HFFc6 (cell line): ENCODE measurements at regions not wholly inside any gene's neighbourhood (a gene's known extent, or its start where the extent isn't known, plus 50 kb on each side); places are given as distances from the start of the nearest gene placed in this dataset.
"Not testable (repeated sequence)": the region's sequence is repeated elsewhere in the genome, so short reads cannot be mapped to it uniquely, and the experiment has no call there.

Experiments
- DNase-seq: peaks from one replicate; pipeline ENCODE4 v3.0.0-alpha.2; 2018
- H3K27ac Mint-ChIP-seq: 2 replicates; pipeline ENCODE4 v1.8.0; 2020; ENCODE audit warnings: mild to moderate bottlenecking, mixed read lengths
- H3K27me3 Mint-ChIP-seq: 2 replicates; pipeline ENCODE4 v1.8.0; 2021; ENCODE audit warnings: mild to moderate bottlenecking, moderate library complexity, mixed read lengths; ENCODE audit not compliant: insufficient read depth
- H3K36me3 Mint-ChIP-seq: 2 replicates; pipeline ENCODE4 v1.8.0; 2021; ENCODE audit warnings: low read depth, mixed read lengths
- H3K4me1 Mint-ChIP-seq: 2 replicates; pipeline ENCODE4 v1.8.0; 2020; ENCODE audit warnings: low read depth, mixed read lengths
- H3K4me3 Mint-ChIP-seq: 2 replicates; pipeline ENCODE4 v1.8.0; 2020; ENCODE audit warnings: mild to moderate bottlenecking, moderate library complexity, mixed read lengths
- H3K9me3 Mint-ChIP-seq: 2 replicates; pipeline ENCODE4 v1.8.0; 2020; ENCODE audit warnings: mild to moderate bottlenecking, mixed read lengths

GRCh38 chr9:41783070-41783810, 346.0 kb downstream of the CNTNAP3B start:
- not testable (repeated sequence) for H3K36me3 Mint-ChIP-seq, H3K9me3 Mint-ChIP-seq, H3K4me3 Mint-ChIP-seq, H3K4me1 Mint-ChIP-seq, DNase-seq, H3K27me3 Mint-ChIP-seq, H3K27ac Mint-ChIP-seq

- DNase-seq, H3K9me3 Mint-ChIP-seq, H3K27me3 Mint-ChIP-seq, H3K4me3 Mint-ChIP-seq, H3K36me3 Mint-ChIP-seq, H3K27ac Mint-ChIP-seq, H3K4me1 Mint-ChIP-seq: not testable (repeated sequence)
These were observed 347.3 kb downstream of the CNTNAP3B start for GRCh38 chr9:41781899-41782298.

DNA sequence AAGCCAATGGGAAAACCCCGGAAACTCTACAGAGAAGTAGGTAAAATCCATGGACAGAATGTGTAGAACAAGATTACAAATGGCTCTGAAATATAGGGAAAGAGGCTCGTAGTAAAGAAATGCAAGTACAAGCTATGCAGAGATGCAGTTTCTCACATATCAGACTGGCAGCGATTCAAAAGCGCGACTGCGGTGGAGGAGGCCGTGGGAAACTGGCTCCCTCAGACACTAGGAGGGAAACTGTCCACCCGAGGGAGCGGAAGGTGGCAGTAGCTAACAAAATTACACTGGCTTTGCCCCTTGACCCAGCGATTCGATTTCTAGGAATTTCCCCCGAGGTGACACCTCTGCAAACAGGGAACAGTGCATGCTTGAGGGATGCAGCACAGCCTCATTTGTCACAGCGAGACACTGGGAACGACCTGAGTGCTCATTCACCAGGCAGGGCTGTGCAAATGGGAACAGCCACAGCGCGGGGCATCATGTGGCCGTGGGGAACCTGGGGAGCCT, 349.3 kb downstream of the CNTNAP3B start:
- H3K27me3 Mint-ChIP-seq, H3K4me3 Mint-ChIP-seq, H3K36me3 Mint-ChIP-seq, H3K27ac Mint-ChIP-seq, DNase-seq, H3K9me3 Mint-ChIP-seq, H3K4me1 Mint-ChIP-seq: not testable (repeated sequence)

DNA sequence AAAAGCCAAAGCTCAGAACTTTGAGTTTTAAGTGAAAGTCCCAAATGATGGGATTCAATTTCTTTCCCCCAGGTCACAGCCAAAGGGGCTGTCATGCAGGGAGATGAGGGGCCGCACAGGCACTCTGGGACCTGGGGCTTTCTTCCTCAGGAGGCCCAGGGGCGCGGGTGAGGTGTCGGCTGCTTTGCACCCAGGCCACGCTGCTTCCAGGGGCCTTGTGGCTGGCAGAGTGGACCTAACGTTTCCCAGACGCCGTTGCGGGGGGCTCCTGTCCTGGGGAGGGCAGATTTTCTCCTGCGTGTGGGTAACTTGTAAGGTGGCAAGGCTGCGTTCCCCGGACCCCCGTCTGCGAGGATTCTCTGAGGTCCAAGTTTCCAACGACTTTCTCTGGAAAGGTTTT, 350.0 kb downstream of the CNTNAP3B start:
- not testable (repeated sequence) for DNase-seq, H3K4me3 Mint-ChIP-seq, H3K36me3 Mint-ChIP-seq, H3K27ac Mint-ChIP-seq, H3K4me1 Mint-ChIP-seq, H3K27me3 Mint-ChIP-seq, H3K9me3 Mint-ChIP-seq

DNA sequence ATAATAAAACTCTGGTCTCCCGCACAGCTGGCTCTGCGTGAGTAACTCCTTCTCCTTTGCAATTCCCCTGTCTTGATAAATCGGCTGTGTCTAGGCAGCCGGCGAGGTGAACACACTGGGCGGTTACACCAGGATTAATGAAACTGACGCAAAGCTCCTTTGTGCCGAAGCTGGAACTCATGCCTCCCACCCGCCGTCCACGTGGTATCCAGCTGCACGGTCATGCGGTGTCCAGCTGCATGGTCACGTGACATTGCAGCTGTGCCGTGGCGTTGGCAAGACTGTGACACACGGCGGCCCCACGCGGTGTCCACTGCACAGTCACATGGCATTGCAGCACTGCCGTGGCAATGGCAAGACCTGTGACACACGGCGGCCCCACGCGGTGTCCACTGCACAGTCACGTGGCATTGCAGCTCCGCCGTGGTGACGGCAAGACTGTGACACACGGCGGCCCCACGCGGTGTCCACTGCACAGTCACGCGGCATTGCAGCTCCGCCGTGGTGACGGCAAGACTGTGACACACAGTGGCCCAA, 350.6 kb downstream of the CNTNAP3B start:
- H3K9me3 Mint-ChIP-seq, DNase-seq, H3K36me3 Mint-ChIP-seq: not testable (repeated sequence)

GRCh38 chr9:41777536-41777935, 351.7 kb downstream of the CNTNAP3B start:
- H3K27ac Mint-ChIP-seq, H3K4me1 Mint-ChIP-seq, H3K27me3 Mint-ChIP-seq, H3K4me3 Mint-ChIP-seq, H3K9me3 Mint-ChIP-seq, H3K36me3 Mint-ChIP-seq, DNase-seq: not testable (repeated sequence)

More for the DNA sequence above, 350.6 kb downstream of the CNTNAP3B start:
- H3K4me3 Mint-ChIP-seq, H3K4me1 Mint-ChIP-seq, H3K27me3 Mint-ChIP-seq, H3K27ac Mint-ChIP-seq: not testable (repeated sequence)

GRCh38 chr9:41772541-41772940, 356.7 kb downstream of the CNTNAP3B start:
- not testable (repeated sequence) for H3K36me3 Mint-ChIP-seq, H3K27ac Mint-ChIP-seq, DNase-seq, H3K27me3 Mint-ChIP-seq, H3K9me3 Mint-ChIP-seq, H3K4me1 Mint-ChIP-seq, H3K4me3 Mint-ChIP-seq

DNA sequence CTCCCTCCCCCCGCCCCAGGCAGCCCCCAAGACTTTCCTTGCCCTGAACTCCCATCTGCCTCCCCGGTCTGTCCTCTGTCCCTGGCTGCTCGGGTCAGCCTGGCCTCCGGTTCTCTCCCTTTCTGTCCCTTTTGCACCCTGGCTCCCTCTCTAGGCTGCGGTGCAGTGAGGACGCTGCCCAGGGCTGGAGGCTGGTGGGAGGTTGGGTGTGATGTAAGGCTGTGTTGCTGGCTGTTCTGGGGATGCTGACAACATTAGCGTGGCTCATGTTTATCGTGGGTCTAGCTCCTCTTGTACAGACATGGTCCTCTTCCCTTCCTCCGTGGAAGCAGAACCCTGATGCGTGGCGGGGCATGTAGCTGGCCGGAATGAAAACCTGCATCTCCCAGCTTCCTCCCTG, 357.5 kb downstream of the CNTNAP3B start:
- not testable (repeated sequence) for H3K9me3 Mint-ChIP-seq, H3K4me3 Mint-ChIP-seq, H3K36me3 Mint-ChIP-seq, H3K27ac Mint-ChIP-seq, H3K27me3 Mint-ChIP-seq, H3K4me1 Mint-ChIP-seq, DNase-seq

DNA sequence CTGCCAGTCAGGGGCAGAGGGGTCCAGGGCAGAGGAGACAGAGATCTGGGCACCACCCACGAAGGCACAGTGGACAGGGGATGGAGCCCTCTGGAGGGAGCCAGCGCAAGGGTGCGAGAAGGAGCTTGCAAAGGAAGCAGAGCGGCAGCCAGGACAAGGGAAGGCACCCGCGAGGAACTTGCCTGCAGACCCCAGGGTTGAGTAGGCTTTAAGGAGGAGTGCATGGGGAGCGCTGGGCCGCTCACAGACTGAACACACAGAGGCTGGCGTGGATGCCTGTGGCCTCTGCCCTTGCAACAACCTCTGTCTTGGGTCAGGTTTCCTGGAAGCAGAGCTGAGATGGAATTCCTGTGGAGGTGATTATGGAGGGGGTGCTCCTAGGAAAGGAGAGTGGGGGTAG, 374.4 kb downstream of the CNTNAP3B start:
- not testable (repeated sequence) for DNase-seq, H3K27ac Mint-ChIP-seq, H3K9me3 Mint-ChIP-seq, H3K27me3 Mint-ChIP-seq, H3K4me1 Mint-ChIP-seq, H3K4me3 Mint-ChIP-seq, H3K36me3 Mint-ChIP-seq

- H3K27ac Mint-ChIP-seq, H3K36me3 Mint-ChIP-seq, H3K27me3 Mint-ChIP-seq, DNase-seq, H3K4me3 Mint-ChIP-seq, H3K4me1 Mint-ChIP-seq, H3K9me3 Mint-ChIP-seq: not testable (repeated sequence)
These were observed 374.8 kb downstream of the CNTNAP3B start for GRCh38 chr9:41754403-41754802.

DNA sequence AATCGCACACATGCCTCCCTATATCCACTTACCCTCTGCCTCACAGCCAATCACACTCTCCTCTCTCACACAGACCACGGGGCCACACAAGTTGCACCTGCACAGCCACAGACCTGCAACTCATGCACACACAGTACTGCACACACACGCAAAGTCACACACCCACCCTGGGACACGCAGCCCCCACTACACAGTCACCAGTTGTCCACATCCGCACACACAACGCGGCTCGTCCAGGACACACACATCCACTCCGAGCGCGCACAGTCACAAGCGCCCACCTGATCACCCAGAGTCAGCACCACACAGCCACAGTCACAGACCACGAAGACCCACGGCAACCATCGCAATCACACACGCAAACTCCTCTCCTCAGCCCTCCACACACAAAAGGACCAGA, 387.3 kb downstream of the CNTNAP3B start:
- not testable (repeated sequence) for H3K4me3 Mint-ChIP-seq, H3K36me3 Mint-ChIP-seq, H3K9me3 Mint-ChIP-seq, H3K27me3 Mint-ChIP-seq, H3K4me1 Mint-ChIP-seq, DNase-seq, H3K27ac Mint-ChIP-seq

DNA sequence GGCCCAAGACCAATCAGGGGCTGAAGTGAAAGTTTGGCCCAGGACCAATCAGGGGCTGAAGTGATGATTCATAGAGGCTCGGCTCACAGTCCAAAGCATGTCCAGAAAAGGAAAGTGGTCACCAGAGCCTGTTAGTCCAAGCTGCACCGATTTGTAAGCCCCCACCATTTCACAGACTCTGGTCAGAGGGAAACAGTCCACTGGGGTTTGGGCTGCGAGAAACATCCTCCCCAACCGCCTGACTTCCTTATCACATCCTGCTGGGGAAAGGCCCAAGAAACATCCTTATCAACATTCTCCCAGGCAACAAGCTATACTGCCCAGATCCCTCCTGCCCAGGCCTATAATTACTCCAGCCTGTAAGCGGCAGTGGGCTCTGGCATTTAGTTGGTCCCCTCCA, 388.1 kb downstream of the CNTNAP3B start:
- H3K4me1 Mint-ChIP-seq, H3K27me3 Mint-ChIP-seq, H3K36me3 Mint-ChIP-seq, H3K9me3 Mint-ChIP-seq, H3K4me3 Mint-ChIP-seq, H3K27ac Mint-ChIP-seq, DNase-seq: not testable (repeated sequence)

GRCh38 chr9:41738681-41739080, 390.5 kb downstream of the CNTNAP3B start:
- not testable (repeated sequence) for H3K27me3 Mint-ChIP-seq, H3K27ac Mint-ChIP-seq, H3K4me3 Mint-ChIP-seq, H3K36me3 Mint-ChIP-seq, H3K9me3 Mint-ChIP-seq, H3K4me1 Mint-ChIP-seq, DNase-seq

DNA sequence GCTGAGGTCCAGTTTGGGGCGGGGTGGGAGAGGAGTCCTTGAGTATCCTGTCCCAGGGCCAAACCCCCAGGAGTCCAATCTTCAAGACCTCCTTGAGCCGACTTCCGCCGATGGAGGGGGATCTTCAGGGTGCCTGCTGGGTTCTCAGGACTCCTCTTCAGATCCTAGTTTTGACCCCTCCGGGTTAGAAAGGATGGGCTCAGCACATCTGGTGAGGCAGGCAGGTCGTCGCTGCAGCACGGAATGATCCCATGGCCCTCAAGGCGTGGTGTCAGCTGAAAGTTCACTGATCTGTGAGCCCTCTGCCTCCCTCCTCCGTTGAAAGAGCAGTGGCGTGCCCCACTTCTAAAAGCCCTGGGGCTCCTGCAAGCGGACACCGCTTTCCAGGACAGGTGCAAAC, 430.0 kb downstream of the CNTNAP3B start:
- not testable (repeated sequence) for H3K36me3 Mint-ChIP-seq, H3K9me3 Mint-ChIP-seq, H3K4me3 Mint-ChIP-seq, H3K27me3 Mint-ChIP-seq, DNase-seq, H3K27ac Mint-ChIP-seq, H3K4me1 Mint-ChIP-seq
